Nephron progenitor cell (in vitro differentiated cells): ENCODE measurements at regions not wholly inside any gene's neighbourhood (a gene's known extent, or its start where the extent isn't known, plus 50 kb on each side); places are given as distances from the start of the nearest gene placed in this dataset.
"Not testable (repeated sequence)": the region's sequence is repeated elsewhere in the genome, so short reads cannot be mapped to it uniquely, and the experiment has no call there.

Experiments
- DNase-seq: peaks from one replicate; pipeline ENCODE4 v3.0.0; 2021
- H3K27ac Mint-ChIP-seq: 2 replicates; pipeline ENCODE4 v1.8.0; 2021; ENCODE audit warnings: mild to moderate bottlenecking, moderate library complexity, mixed read lengths
- H3K27me3 Mint-ChIP-seq: 2 replicates; pipeline ENCODE4 v1.8.0; 2021; ENCODE audit warnings: mild to moderate bottlenecking, low read depth, mixed read lengths; ENCODE audit not compliant: poor library complexity
- H3K36me3 Mint-ChIP-seq: 2 replicates; pipeline ENCODE4 v1.8.0; 2021; ENCODE audit warnings: low read depth, mixed read lengths
- H3K4me1 Mint-ChIP-seq: 2 replicates; pipeline ENCODE4 v1.8.0; 2021; ENCODE audit warnings: mixed read lengths
- H3K4me3 Mint-ChIP-seq: 2 replicates; pipeline ENCODE4 v1.8.0; 2021; ENCODE audit warnings: mild to moderate bottlenecking, moderate library complexity, mixed read lengths
- H3K9me3 Mint-ChIP-seq: 2 replicates; pipeline ENCODE4 v1.8.0; 2021; ENCODE audit warnings: mild to moderate bottlenecking, moderate library complexity, mixed read lengths
- TF ChIP-seq, protein P1 (sequence below): fragments of 200-600 bp; sonication (generic); IDR thresholded peaks from 2 replicates; pipeline ENCODE4 v1.5.0; 2021; ENCODE audit warnings: antibody characterized with exemption

DNA sequence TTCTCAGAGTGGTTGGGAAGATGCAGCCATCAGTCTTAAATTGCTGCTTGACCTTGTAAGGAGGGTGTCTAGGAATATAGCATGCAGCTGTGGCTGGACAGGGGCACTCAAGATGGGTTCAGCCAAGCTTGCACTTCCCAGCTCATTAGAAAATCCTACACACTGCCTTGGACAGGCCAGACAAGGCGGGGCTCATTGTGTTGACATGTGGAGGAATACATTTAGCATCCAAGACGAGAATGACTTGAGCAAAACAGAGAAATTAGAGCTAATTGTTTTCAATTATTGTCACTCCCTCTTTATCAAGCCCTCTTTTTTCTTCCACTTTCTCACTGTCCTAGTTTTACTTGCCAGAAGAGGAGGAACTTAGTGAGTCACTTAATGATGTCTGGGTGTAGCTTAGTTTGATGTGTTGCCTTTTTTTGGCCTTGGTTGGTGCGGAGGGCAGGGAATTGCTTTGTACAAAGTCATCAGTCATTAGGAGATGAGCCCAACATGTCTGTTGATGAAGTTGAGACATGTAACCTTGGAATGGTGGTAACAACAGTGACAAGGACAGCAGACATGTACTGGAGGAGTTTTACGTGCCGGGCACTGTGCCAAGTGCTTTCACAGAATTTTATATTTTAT, 1219.3 kb upstream of the WWC1 start:
- no peaks in the 10 kb centered on the region for H3K36me3 Mint-ChIP-seq
- DNase-seq: no peak
- no peaks in the 10 kb centered on the region for H3K9me3 Mint-ChIP-seq
- H3K4me1 Mint-ChIP-seq: no peaks in the 10 kb centered on the region
- H3K27ac Mint-ChIP-seq: no peak overlapping the region
- H3K4me3 Mint-ChIP-seq: no peak overlapping the region
- no peaks in the 10 kb centered on the region for H3K27me3 Mint-ChIP-seq
- TF ChIP-seq, protein P1, sequence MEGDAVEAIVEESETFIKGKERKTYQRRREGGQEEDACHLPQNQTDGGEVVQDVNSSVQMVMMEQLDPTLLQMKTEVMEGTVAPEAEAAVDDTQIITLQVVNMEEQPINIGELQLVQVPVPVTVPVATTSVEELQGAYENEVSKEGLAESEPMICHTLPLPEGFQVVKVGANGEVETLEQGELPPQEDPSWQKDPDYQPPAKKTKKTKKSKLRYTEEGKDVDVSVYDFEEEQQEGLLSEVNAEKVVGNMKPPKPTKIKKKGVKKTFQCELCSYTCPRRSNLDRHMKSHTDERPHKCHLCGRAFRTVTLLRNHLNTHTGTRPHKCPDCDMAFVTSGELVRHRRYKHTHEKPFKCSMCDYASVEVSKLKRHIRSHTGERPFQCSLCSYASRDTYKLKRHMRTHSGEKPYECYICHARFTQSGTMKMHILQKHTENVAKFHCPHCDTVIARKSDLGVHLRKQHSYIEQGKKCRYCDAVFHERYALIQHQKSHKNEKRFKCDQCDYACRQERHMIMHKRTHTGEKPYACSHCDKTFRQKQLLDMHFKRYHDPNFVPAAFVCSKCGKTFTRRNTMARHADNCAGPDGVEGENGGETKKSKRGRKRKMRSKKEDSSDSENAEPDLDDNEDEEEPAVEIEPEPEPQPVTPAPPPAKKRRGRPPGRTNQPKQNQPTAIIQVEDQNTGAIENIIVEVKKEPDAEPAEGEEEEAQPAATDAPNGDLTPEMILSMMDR: no peak

DNA sequence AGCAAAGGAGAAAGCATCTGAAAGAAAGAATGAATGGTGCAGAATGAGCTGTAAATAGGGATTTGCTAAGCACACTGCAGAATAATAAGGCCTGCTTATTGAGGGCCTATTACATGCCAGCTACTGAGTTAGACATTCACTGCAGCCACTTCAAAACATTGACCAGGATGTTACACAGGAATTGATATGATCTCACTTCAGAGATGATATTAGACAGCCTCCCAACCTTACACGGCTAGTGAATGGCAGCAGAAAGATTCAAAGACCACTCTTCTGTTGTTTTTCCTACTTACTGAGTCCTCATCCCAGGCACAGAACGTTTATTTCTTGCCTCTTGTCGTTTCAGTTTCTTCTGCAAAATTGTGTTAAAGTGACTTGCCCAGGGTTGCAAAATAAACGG, 1209.9 kb upstream of the WWC1 start:
- H3K4me3 Mint-ChIP-seq: no peak overlapping the region
- peaks cover 4% of the 10 kb centered on the region for H3K27me3 Mint-ChIP-seq
- H3K27ac Mint-ChIP-seq: no peak overlapping the region
- TF ChIP-seq, protein P1: no peak
- H3K9me3 Mint-ChIP-seq: no peaks in the 10 kb centered on the region
- H3K4me1 Mint-ChIP-seq: no peaks in the 10 kb centered on the region
- DNase-seq: no peak
- no peaks in the 10 kb centered on the region for H3K36me3 Mint-ChIP-seq

DNA sequence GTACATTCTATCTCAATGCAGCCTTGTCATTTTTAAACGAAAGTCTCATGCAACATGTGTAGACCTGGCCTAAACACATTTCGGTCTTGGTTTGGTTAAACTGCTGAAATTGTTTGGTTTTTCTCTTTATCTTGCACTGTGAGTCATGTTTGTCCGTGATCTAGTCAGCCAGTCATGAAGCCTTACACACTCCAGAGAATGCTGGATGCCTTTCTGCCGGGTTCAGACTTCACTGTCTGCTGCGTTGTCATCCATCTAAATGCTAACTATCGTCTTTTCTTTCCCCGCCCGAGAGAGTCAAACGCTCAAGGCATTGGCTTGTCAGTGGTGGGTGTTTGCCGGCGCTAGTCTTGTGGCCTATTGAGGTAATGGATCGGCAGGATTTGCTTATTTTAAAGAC, 1194.6 kb upstream of the WWC1 start:
- H3K9me3 Mint-ChIP-seq: no peaks in the 10 kb centered on the region
- no peaks in the 10 kb centered on the region for H3K36me3 Mint-ChIP-seq
- no peaks in the 10 kb centered on the region for H3K4me1 Mint-ChIP-seq
- no peak overlapping the region for H3K27ac Mint-ChIP-seq
- no peaks in the 10 kb centered on the region for H3K27me3 Mint-ChIP-seq
- DNase-seq: no peak
- no peak overlapping the region for H3K4me3 Mint-ChIP-seq
- TF ChIP-seq, protein P1: no peak

DNA sequence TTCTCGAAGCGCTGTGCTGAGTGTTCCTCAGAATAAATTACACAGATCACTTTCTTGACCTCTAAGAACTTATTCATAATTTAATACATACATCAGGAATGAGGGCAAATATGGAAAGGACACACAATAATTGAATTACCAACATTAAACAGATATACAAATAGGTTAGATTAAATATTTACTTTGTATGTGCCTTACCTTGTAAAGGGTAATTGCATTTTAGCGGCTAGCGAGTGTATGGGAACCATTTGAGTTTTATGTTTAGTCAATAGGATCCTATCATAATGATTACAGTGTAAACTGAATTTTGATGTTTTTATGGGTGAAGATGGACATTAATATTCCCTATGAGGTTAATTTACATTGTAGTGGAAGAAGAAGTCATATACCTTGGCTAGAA, 1187.1 kb upstream of the WWC1 start:
- no peak for DNase-seq
- TF ChIP-seq, protein P1: no peak
- no peak overlapping the region for H3K27ac Mint-ChIP-seq
- no peaks in the 10 kb centered on the region for H3K36me3 Mint-ChIP-seq
- no peaks in the 10 kb centered on the region for H3K9me3 Mint-ChIP-seq
- no peaks in the 10 kb centered on the region for H3K27me3 Mint-ChIP-seq
- no peak overlapping the region for H3K4me3 Mint-ChIP-seq
- H3K4me1 Mint-ChIP-seq: no peaks in the 10 kb centered on the region

DNA sequence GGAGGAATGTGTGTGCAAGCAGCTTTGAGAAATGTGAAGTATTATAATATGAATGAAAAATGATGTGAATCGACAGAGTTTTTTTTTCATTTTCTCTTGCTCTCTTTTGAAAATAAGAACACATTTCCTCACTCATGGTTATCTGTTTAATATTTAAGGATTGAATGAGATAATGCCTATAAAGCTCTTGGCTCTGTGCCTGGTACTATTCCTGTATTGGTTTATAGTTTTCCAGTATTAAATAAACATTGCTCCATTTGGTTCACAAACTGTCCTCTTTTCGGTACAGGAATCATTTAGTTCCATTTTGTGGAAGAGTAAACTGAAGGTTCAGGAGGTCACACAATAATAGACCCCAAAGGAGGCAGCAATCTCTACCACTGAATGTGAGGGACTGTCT, 1185.5 kb upstream of the WWC1 start:
- H3K36me3 Mint-ChIP-seq: no peaks in the 10 kb centered on the region
- H3K4me3 Mint-ChIP-seq: no peak overlapping the region
- H3K9me3 Mint-ChIP-seq: no peaks in the 10 kb centered on the region
- H3K27ac Mint-ChIP-seq: no peak overlapping the region
- no peaks in the 10 kb centered on the region for H3K4me1 Mint-ChIP-seq
- TF ChIP-seq, protein P1: no peak
- H3K27me3 Mint-ChIP-seq: no peaks in the 10 kb centered on the region
- DNase-seq: no peak

DNA sequence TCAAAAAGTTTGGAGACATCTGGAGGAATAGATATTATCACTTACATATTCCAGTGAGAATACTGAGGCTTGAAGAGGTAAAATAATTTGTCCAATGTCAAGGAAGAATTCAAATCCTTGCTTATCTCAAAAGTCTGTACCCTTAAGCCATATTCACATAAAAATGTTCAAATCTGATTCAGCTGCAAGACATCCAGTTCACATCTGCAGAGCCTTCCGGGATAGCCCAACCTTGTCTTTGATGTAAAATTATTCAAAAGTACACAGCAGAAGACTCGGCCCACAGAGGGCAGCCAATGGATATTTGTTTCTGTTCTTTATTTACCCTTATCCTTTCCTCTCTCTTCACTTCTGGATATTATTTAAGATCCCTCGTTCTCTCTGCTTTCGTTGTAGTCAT, 1183.8 kb upstream of the WWC1 start:
- H3K36me3 Mint-ChIP-seq: no peaks in the 10 kb centered on the region
- no peaks in the 10 kb centered on the region for H3K9me3 Mint-ChIP-seq
- no peaks in the 10 kb centered on the region for H3K4me1 Mint-ChIP-seq
- no peak overlapping the region for H3K4me3 Mint-ChIP-seq
- no peaks in the 10 kb centered on the region for H3K27me3 Mint-ChIP-seq
- no peak overlapping the region for H3K27ac Mint-ChIP-seq
- TF ChIP-seq, protein P1: no peak
- DNase-seq: no peak

DNA sequence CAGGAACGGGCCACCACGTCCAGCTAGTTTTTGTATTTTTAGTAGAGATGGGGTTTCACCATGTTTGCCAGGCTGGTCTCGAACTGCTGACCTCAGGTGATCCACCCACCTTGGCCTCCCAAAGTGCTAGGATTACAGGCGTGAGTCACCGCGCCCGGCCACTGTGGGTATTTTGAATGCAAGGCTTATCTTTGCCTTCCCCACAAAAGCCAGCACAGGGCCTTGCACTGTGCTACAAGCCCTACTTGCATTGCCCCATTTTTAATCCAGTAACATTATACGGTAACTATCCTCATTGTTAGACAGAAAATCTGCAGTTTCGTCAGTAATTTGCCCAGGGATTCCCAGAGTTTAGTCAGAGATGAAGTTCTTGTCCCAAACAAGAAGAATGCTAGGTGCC, 1183.2 kb upstream of the WWC1 start:
- not testable (repeated sequence) for H3K4me1 Mint-ChIP-seq, H3K27me3 Mint-ChIP-seq, H3K36me3 Mint-ChIP-seq, H3K4me3 Mint-ChIP-seq, H3K27ac Mint-ChIP-seq, H3K9me3 Mint-ChIP-seq, DNase-seq
